ENCODE measurements at regions not wholly inside any gene's neighbourhood (a gene's known extent, or its start where the extent isn't known, plus 50 kb on each side); places are given as distances from the start of the nearest gene placed in this dataset.
"Not testable (repeated sequence)": the region's sequence is repeated elsewhere in the genome, so short reads cannot be mapped to it uniquely, and the experiment has no call there.

DNA sequence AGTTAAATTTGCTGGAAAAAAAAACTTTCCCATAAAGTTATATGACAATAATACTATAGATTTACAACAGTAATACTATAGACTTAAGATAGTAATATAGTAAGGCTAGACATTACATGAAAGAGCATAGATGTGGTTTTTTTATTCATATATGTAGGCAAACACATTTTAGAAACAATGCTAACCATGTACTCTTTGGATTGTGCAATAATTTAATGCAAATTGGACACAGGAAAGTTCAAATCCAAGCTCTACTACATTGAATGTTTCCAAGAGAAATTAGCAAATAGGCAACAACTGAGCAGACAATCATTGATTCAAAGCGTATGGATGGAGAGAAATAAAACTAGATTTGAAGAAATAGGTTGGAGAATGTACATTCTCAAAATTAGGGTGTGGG is 469.2 kb downstream of the CNTN3 start:
- Histone ChIP-seq H3K4me1 (no peaks in the 10 kb centered on the region), H3K27me3 (no peaks in the 10 kb centered on the region), H3K27ac (no peak overlapping the region), H3K9me3 (no peaks in the 10 kb centered on the region), H3K4me3 (no peak overlapping the region), H3K36me3 (no peaks in the 10 kb centered on the region)
- no peak for DNase-seq
- TF ChIP-seq, protein P1, sequence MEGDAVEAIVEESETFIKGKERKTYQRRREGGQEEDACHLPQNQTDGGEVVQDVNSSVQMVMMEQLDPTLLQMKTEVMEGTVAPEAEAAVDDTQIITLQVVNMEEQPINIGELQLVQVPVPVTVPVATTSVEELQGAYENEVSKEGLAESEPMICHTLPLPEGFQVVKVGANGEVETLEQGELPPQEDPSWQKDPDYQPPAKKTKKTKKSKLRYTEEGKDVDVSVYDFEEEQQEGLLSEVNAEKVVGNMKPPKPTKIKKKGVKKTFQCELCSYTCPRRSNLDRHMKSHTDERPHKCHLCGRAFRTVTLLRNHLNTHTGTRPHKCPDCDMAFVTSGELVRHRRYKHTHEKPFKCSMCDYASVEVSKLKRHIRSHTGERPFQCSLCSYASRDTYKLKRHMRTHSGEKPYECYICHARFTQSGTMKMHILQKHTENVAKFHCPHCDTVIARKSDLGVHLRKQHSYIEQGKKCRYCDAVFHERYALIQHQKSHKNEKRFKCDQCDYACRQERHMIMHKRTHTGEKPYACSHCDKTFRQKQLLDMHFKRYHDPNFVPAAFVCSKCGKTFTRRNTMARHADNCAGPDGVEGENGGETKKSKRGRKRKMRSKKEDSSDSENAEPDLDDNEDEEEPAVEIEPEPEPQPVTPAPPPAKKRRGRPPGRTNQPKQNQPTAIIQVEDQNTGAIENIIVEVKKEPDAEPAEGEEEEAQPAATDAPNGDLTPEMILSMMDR (IDR thresholded peaks at IDR 0.05) = no peak
- TF ChIP-seq POLR2A (IDR thresholded peaks at IDR 0.05) = no peak

DNA sequence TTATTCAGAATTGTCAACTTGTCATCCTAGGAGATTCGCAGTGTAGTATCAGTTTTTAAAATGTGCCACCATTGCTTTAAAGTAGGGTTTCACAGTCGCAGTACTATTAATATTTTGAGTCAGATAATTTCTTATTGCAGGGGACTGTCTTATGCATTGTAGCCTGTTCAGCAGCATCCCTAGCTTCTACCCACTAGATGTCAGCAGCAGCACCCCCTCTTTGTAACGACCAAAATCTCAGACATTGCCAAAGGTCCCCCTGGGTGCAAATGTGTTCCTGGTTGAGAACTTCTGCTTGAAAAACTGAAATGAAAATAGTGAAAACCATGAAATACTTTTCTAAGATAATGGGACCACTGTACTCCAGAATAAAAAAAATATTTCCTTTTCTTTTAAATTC is 474.8 kb downstream of the CNTN3 start:
- Histone ChIP-seq H3K4me3 (no peak overlapping the region), H3K9me3 (no peaks in the 10 kb centered on the region), H3K36me3 (no peaks in the 10 kb centered on the region), H3K27me3 (no peaks in the 10 kb centered on the region), H3K27ac (no peak overlapping the region), H3K4me1 (no peaks in the 10 kb centered on the region)
- DNase-seq = no peak
- no peak for TF ChIP-seq POLR2A (IDR thresholded peaks at IDR 0.05)
- TF ChIP-seq, protein P1 (IDR thresholded peaks at IDR 0.05) = peak in 3 of 6 experiments; percentile 21 to 36 (median 27)

DNA sequence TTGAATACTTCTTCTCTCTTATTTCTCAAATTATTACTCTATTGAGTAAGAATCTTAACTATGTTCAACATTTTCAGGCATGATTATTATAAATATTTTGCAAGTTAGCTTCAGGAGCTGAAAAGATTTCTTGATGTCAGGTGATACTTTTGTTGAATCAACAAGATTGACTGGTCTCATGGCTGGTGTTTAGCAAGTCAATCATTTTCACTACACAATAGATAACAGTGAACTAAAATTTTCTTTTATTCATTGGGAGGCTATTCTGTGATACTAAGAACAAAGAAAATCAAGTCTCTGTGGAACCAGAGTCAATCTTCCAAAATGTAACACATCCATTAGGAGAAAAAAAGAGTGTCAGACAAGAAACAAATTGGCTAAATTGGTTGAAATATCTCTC is 476.7 kb downstream of the CNTN3 start:
- no peaks in the 10 kb centered on the region for H3K9me3 ChIP-seq
- TF ChIP-seq, protein P1 (IDR thresholded peaks at IDR 0.05) = no peak
- TF ChIP-seq POLR2A (IDR thresholded peaks at IDR 0.05) = no peak
- H3K4me1 ChIP-seq = no peaks in the 10 kb centered on the region
- H3K27me3 ChIP-seq = no peaks in the 10 kb centered on the region
- no peak for DNase-seq
- H3K4me3 ChIP-seq = no peak overlapping the region
- no peaks in the 10 kb centered on the region for H3K36me3 ChIP-seq
- H3K27ac ChIP-seq = no peak overlapping the region

DNA sequence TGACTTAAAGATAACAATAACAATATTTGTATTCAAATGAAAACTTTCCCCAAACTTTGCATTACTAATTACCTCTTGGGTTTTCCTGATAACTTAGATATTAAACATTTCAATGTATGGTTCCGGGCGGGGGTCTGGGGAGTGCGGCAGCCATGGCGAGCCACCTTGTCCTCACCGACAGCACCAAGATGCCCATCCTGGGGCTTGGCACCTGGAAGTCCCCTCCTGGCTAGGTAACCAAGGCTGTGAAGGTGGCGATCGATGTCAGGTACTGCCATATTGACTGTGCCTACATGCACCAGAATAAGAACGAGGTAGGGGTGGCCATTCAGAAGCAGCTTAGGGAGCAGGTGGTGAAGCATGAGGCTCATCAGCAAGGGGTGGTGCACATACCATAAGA is 478.7 kb downstream of the CNTN3 start:
- no peaks in the 10 kb centered on the region for H3K36me3 ChIP-seq
- H3K4me1 ChIP-seq = no peaks in the 10 kb centered on the region
- no peaks in the 10 kb centered on the region for H3K9me3 ChIP-seq
- TF ChIP-seq, protein P1 (IDR thresholded peaks at IDR 0.05) = no peak
- H3K27me3 ChIP-seq = no peaks in the 10 kb centered on the region
- DNase-seq = no peak
- H3K27ac ChIP-seq = no peak overlapping the region
- H3K4me3 ChIP-seq = no peak overlapping the region

DNA sequence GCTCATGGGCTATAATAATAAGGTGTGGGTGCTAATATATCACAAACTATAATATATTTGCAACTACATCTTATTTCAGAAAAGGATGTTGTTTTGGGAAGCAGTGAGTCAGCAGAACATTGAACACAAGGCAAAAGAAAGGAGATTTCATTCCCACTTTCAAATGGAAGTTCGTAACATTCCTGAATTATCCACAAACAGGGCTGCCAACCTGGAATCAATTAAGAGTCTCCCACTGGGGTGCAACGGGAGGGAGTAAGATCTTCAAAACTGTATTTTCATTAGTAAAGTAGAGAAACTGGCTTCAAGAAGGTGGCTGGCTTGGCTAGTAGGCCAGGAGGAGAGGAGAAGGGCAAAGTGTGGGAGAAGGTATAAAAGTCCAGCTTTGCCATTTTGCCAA is 479.6 kb downstream of the CNTN3 start:
- DNase-seq = no peak
- Histone ChIP-seq H3K4me3 (no peak overlapping the region), H3K27ac (no peak overlapping the region), H3K27me3 (no peaks in the 10 kb centered on the region), H3K4me1 (no peaks in the 10 kb centered on the region), H3K36me3 (no peaks in the 10 kb centered on the region), H3K9me3 (no peaks in the 10 kb centered on the region)
- TF ChIP-seq POLR2A (IDR thresholded peaks at IDR 0.05) = no peak
- TF ChIP-seq, protein P1 (IDR thresholded peaks at IDR 0.05) = no peak

DNA sequence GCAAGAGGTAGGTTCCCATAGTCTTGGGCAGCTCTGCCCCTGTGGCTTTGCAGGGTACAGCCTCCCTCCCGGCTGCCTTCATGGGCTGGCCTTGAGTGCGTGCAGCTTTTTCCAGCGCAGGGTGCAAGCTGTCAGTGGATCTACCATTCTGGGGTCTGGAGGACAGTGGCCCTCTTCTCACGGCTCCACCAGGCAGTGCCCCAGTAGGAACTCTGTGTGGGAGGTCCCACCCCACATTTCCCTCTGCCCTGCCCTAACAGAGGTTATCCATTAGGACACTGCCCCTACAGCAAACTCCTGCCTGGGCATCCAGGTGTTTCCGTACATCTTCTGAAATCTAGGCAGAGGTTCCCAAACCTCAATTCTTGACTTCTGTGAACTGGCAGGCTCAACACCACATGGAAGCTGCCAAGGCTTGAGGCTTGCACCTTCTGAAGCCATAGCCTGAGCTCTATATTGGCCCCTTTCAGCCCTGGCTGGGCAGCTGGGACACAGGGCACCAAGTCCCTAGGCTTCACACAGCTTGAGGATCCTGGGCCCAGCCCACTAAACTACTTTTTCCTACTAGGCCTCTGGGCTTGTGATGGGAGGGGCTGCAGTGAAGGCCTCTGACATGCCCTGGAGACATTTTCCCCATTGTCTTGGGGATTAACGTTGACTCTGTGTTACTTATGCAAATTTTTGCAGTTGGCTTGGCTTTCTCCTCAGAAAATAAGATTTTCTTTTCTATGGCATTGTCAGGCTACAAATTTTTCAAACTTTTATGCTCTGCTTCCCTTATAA is 482.7 kb downstream of the CNTN3 start:
- H3K36me3 ChIP-seq, H3K4me3 ChIP-seq, DNase-seq, H3K9me3 ChIP-seq, H3K27ac ChIP-seq, H3K27me3 ChIP-seq, H3K4me1 ChIP-seq: not testable (repeated sequence)

Data from Peyer's patch (tissue), 4 donors.